Activated CD8-positive, alpha-beta memory T cell treated with anti-CD3 and anti-CD28 coated beads for 1 hour (primary cell): ENCODE measurements at regions not wholly inside any gene's neighbourhood (a gene's known extent, or its start where the extent isn't known, plus 50 kb on each side); places are given as distances from the start of the nearest gene placed in this dataset.

ENCODE experiments used
- DNase-seq, 2 donors: peaks; one replicate each; pipeline ENCODE4 v3.0.0-alpha.2; 2020; ENCODE audit warnings: low read depth in 1 of 2; ENCODE audit errors: extremely low read depth in 1 of 2

DNA sequence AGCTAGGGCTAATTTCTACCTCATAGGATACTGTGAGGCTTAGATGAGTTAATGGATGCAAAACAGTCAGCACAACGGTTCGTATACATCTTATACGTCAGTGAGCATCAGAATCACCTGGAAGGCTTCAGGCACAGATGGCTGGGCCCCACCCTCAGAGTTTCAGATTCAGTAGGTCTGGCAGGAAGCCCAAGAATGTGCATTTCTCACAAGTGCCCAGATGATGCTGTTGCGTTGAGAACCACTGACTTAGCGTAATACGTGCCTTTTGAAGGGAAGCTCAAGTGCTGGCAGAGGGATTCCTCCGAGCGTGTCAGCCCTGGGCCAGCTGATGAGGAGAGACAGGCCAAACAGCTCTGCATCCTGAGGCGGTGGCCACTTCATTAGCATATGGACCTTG lies 117.1 kb upstream of the WWC1 start:
- DNase-seq: no peak

DNA sequence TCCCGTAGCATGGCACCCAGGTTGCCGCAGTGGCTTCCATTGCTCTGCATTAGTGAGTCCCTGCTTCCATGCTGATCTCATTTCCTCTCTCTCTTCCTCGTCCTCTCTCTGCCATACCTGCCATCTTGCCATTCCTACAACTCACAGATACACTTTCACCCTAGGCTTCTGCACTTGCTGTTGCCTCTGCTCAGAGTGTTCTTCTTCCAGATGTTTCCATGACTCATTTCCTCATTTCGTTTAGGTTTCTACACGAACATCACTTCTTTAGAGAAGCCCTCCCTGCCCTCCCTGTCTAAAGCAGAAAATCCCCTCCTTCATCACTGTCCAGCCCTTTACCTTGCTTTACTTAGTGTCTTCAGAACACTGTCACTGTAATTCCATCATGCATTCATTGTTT lies 115.2 kb upstream of the WWC1 start:
- no peak for DNase-seq

DNA sequence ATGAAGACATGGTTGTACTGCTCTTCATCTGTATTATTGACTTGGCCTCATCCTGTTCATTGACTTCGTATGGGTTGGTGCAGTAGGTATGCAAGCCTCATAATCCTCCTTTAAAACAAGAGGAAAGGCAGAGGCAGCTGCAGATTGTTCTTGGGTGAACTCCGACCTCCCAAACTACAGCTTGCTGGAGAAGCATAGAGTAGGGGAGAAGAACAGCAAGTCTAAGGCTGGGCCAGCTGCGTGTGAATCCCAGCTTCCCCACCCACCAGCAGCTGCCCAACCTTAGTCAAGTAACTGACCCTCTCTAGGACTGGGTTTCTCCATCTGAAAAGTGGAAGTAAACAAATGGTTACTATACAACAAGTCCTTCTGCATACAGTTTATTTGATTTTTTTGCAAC lies 114.5 kb upstream of the WWC1 start:
- DNase-seq: no peak

DNA sequence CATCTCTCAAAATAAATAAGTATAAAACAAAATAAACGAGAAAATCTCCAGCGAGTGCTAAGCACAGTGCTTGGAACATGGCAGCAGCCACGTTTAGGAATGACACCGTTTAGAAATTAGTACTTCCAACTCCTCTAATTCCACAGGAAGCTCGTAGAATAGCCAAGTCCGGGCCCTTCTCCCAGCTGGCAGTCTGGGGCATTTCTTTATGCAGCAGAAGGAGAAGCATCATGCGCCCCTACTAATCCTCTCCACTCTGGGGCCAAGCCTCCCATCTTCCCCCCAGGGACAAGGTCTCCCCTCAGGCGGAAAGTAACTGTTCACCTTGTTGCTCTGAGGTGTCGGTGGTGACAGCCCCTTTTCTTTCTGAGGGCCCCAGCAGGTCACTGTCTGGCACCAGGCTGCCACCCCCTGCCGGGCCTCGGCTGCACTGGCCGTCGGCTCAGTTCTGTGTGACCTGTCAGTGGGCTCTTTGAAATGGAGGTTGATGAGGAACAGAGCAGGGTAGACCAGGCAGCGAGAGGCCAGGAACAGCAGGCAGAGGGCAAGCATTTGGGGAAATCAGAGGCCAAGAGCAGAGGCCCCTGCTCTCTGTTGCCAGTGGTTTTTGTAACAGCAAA lies 113.5 kb upstream of the WWC1 start:
- no peak for DNase-seq

DNA sequence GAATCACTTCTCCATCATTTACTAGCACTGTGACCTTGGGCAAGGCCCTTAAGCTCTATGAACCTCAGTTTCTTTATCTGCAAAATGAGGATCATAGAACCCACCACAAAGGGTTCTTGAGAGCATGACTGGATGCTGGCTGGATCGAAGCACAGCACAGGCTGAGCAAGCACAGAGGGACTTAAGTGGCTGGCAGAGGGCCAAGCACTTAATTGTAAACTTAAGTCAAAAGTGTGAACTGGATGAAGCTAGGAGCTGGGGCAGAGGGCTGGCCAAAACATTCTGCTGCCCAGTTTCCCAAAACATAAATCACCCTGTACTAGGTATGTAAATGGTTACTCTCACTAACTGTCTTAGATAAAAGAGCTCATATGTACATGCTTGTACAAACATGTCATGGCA lies 112.3 kb upstream of the WWC1 start:
- DNase-seq: no peak

DNA sequence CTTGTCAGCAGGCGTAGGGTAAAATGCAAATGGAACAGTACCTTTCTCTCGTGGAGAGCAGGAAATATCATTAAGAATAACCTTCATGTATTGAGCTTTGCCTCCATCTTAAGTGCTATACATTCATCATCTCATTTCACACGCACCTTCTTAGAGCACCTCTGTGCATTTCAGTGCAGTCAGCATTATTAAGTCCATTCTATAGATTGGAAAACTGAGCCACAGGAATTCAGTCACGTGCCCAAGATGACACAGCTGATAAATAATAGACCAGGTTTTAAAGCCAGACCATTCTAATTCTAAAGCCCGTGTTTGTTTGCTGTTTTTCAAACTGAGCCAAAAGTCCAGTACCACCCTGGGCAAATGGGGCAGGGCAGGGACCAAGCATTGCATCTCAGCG lies 109.2 kb upstream of the WWC1 start:
- no peak for DNase-seq

DNA sequence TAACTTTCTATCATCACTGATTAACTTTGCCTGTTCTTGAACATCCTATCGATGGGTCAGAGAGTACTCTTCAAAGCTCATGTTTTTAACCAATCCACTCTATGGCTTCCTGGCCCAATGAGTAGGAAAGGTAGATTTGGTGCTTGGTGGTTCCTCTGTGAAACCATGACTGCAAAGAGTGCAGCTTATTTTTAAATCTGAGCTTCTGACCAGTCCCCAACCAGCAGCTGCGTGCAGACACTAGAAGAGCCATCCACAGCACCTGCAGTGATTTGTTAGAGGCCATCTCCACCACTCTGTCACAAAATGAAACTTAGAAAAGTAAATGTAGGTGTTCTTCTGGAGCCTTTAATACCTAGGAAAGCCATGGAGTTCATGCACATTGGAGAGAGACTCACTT lies 107.3 kb upstream of the WWC1 start:
- no peak for DNase-seq

DNA sequence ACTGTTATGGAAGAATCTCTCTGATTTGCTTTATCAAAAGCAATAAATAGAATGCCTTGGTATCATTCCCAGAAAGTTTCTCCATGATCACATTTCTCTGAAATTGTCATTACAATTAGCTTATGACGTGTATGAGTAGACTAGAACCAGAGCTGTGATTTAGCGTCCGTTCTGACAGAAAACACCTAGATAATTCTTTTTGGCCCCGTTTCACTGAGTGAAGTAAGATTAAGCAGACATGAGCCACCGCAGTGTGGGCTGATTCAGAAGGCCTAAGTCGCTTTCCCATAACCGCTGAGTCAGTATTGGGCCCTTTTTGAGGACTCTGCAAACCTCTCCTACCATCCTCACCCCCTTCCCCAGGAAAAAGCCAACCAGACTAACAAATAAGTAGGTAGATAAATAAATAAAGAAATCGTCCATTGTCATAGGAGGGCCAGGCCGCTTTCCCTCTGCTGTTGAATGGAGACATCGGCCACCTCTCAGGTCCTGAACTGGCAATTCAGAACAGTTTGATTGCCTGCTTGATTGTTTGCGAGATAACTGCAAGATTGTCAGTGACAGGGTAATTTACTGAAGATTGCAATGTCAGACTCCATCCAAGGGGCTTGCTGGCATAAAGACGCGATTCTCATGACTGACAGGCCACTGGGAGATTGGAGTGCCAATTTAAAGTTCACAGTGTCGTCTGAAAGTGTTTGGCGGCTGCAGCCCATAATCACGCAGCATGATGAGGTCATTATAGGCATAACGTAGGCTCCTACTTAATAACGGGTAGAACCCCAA lies 105.0 kb upstream of the WWC1 start:
- no peak for DNase-seq

DNA sequence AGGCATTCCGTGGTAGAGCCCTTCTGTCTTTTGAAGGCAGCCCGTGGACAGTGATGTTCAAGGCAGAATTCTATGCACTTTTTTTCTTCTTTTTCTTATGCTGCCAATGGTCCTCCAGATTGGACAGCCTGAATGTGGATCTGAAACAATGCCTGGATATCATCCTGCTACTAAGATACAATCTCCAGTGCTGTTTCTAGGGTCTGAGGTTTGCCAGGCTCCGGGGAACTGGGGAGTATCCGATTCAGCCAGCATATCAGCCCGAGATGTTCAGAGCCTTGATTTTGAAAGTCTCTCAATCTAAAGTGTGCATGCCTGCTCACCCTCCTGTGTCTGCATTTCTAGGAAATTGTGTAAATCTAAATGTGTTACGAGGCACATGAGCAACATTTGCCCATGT lies 103.8 kb upstream of the WWC1 start:
- no peak for DNase-seq

DNA sequence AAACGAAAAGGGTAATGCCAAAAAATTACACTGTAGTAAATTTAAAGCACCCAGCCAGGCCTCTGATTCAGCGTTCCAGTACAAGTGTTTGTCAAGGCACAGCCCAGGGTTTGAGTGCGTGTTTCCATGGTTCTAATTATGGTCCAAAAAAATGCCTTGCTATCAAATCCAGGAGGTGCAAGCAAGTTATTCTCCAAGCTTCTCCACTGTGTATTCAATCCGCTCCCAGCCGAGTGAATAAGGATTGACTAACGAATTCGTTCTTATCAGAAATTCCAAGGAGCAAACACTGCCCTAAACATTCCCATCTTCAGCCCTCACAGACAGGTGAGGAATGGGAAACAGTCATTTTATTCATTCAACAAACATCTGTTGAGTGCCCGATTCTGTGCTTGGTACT lies 103.3 kb upstream of the WWC1 start:
- no peak for DNase-seq

DNA sequence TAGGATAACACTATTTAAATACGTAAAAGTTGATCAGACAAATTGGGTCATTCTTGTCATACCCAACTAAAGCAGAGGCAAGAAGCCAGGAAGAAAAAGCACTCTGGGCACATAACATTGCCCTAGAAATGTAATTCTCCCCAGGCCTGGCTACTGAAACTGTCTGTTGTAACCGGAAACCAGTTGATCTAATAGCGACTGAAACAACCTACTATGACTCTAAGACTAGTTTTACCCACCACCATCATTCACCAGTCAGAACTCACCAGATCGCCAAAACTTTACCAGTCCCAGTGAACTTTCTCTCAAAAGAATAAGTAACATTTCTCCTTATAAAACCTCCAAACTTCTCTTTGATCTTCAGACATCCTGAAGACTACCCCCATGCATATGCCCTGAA lies 99.3 kb upstream of the WWC1 start:
- no peak for DNase-seq

DNA sequence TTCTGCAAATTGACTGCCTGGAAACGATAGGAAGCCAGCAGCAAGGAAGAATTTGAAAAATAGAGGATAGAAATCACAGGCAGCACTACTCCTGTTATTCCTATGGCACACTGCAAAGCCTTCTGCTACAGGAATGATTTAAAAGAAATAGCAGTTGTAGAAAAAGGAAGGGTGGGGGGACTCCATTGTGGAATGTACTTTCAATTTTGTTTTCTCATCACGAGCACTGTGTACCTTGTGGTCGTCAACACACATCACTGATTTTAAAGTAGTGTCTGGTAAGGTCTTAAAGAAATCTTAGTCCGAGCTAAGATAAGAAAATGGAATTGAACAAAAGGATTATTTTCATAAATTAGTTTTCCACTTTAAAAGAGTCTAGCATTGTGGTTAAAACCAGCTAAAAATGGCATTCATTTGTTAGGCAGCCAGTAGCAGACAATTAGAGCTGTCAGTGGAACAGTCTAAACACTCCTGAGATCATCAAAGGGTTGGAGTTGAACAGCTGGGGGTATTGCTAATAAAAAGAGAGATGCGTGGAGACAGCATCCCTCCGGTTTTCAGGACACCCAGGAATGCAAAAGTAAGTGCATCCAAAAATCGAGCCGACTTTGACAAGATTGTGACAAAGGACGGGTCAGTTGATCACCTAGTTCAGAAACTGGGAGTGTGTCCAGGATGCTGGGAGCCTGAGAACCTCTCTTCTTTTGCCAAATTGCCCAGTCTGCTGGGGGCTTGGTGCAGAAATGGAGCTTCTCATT lies 97.8 kb upstream of the WWC1 start:
- no peak for DNase-seq

DNA sequence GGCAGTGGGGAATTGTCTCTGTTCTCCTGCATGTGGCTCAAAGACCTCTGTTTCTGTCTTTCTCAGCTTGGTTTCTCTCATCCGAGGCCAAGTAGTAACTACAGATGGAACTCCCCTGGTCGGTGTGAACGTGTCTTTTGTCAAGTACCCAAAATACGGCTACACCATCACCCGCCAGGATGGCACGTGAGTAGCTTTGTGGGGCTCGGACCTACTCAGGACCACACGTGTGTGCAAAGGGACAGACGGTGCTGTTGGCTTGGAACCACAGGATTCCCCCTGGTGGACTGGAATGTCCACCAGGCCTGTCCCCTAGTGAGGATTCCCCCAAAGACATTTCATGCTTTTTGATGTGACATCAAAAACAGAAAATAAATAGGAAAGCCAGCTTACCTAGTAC lies 96.3 kb upstream of the WWC1 start:
- no peak for DNase-seq

DNA sequence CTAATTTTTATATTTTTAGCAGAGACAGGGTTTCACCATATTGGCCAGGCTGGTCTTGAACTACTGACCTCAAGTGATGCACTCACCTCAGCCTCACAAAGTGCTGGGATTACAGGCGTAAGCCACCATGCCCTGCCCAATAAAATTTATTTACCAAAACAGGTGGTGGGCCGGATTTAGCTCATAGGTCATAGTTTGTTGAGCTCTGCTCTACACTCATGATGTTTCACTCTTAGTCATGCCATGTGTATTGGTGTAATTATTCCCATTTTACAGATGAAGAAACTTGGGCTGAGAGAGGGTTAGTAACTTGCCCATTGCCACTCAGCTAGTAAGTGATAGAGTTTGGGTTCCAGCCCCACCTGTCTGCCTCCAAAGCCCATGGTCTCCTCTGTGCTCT lies 93.1 kb upstream of the WWC1 start:
- DNase-seq: no peak

DNA sequence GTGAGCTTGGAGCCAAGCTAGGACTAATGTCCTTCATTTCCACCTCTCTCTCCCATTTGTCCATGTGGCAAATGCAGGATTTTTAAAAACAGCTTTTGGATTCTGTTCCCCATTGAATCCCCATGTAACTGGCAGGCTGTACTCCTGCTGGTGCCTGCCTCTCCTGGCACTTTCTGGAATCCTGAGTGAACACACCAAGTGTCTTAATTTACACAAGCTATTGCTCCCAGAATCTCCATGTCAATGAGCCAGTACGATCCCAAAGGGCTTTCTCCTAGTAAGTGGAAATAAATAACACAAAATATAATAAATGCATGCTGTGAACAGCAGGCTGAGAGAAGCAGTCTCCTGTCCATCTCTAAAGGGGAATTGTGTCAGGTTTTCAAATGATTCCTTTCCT lies 88.4 kb upstream of the WWC1 start:
- no peak for DNase-seq

DNA sequence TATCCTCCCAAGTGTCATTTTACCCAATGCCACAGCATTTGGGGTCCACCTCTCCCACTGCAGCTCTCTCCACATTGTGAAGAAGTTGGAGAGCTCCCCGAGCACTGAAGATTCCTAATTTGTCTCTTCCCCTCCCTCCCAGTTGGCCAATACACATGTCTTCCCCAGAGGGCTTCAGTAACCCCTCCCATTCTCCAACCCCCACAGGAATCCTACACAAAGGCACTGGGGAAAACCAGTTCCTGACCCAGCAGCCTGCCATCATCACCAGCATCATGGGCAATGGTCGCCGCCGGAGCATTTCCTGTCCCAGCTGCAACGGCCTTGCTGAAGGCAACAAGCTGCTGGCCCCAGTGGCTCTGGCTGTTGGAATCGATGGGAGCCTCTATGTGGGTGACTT lies 87.3 kb upstream of the WWC1 start:
- DNase-seq: no peak

DNA sequence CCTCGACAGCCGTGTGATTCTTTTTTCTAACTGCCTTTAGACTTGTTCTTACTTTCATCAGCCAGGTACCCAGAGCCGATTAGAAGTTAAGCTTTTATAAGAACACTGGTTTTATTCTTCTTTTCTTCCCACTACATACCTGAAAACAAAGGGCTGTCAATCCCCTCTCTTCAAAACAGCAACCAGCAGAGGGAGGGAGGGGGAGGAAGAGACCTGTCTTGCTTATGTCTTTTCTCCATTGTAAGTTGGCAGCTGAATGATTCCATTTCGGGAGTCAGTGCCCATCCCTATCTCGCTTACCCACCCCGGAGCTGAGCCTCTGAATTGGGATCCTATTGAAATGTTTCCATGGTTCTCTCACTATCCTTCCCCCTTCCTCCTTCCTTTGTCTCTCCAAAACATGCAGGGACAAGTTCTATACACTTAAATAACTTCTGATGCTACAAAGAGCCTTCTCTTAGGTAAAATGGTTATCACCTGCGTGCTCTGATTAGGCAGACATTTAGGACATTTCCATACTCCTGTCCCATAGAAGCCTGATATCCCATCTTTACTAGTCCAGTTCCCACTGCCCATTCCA lies 83.9 kb upstream of the WWC1 start:
- DNase-seq: no peak

DNA sequence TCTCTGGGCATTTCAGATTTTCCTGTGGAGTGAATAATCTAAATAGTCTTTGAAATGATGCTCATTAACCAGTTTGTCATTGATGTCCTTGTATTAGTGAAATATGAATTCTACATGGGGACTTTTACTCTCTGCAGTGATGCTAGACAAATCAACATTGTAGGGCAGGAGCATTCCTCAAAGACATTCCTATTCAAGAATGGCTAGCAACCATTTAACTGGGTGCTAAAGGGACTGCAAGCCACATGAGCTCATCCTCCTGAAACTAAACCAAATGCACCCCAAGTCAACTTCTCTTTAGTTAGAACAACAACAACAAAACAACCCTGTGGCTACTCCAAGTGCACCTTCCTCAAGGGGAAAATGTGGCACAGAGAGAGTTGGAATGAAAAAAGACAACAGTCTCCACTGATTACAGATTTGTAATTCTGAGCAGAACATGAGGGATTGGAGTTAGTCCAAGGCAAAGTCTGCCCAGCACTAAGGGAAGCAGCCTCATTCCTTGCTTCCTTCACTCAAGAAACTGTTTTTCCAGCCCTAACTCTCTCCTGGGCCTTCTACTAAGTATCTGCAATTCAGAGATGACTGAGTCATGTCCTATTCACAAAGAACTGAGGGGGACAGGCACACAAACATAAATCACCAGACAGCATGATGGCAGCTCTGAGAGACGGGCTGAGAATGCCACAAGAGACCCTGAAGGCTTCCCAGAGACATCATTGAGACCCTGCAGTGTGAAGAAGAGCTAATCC lies 82.0 kb upstream of the WWC1 start:
- DNase-seq: no peak

DNA sequence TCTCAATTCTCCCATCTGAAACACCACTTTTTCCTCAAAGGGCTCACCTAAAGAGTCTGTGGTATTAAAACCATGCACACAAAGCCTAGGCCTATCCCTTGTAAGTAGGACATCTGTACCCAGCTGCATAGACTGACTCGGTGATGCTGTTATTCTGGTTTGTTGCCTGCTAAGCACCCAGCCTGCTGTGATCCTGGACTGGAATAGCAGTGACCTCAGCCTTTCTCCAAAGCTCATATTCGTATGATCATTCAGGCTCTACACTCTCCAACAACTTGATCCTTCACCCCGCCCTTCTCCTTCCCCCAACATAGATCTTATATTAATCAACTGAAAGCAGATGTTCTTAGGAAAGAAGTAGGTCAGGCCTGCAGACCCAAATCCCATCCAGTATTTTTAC lies 81.4 kb upstream of the WWC1 start:
- no peak for DNase-seq

DNA sequence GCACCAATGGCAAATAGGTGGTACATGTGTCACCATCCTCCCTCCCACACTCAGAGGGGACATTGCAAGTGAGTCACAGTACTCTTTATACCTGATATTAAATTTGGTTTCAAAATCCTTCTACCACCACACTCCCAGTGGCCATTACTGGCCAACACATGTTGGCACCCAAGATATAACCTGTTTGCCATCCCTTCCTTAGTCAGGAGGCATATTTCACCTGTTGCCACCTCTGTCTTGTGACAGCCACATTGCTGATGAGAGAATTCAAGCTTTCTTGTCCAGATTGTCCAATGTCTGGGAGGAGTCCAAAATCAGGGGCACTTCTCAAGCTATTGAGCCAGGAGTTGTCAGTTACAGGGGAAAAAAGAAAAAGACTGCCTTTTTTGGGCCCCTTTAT lies 80.2 kb upstream of the WWC1 start:
- no peak for DNase-seq

DNA sequence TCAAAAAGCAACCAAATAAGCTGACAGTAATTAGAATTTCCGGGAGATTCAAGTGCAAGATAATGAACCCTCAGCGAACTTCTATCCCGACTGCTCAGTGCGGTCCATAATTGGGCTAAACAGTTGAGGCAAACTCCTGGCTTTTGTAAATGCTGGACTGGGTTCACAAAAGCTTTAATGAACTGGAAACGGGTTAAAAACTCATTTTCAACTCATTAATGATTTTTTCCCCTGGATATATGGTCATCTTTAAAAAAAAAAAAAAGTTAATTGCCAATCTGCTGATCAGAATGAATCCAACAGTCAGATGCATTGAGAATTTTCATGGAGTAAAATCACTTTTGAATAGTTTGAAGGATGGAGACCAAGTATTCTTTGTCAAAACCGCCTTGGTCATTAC lies 79.5 kb upstream of the WWC1 start:
- no peak for DNase-seq
